ENCODE measurements at regions not wholly inside any gene's neighbourhood (a gene's known extent, or its start where the extent isn't known, plus 50 kb on each side); places are given as distances from the start of the nearest gene placed in this dataset.
"Not testable (repeated sequence)": the region's sequence is repeated elsewhere in the genome, so short reads cannot be mapped to it uniquely, and the experiment has no call there.

- Mint-ChIP-seq H3K9me3 (ENCODE audit: low read depth) (no peaks in the 10 kb centered on the region), H3K4me1 (ENCODE audit: low read depth) (peaks cover 1% of the 10 kb centered on the region), H3K27ac (no peak overlapping the region), H3K36me3 (ENCODE audit: insufficient read depth) (no peaks in the 10 kb centered on the region), H3K27me3 (no peaks in the 10 kb centered on the region), H3K4me3 (ENCODE audit: low read depth) (no peak overlapping the region)
- DNase-seq (ENCODE audit: low spot score, unreplicated experiment), result no peak
- no peak for TF ChIP-seq CTCF (IDR thresholded peaks at IDR 0.05; ENCODE audit: unreplicated experiment)
These were observed 256.2 kb downstream of the TAFA4 start for GRCh38 chr3:68676136-68676535.

DNA sequence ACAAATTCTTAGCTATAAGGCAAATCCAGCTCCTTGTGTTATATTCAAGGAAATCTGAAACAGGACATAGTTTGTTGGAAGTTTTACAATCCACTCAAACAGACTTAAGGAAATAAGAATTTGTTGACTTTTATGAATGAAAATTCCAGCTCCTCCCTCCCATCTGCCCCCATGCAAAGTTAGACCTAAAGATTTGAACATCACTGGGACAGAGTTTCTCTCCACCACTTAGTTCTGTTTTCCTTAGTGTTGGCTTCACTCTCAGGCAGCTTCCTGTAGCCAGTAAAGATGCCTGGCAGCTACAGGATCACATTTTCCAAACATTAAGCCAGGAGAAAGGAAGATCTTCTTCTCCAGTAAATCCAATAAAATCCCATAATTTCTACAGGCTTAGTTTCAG is 265.0 kb downstream of the TAFA4 start:
- no peaks in the 10 kb centered on the region for H3K4me1 Mint-ChIP-seq (ENCODE audit: low read depth)
- H3K27ac Mint-ChIP-seq, result no peak overlapping the region
- H3K9me3 Mint-ChIP-seq (ENCODE audit: low read depth), result no peaks in the 10 kb centered on the region
- TF ChIP-seq CTCF (IDR thresholded peaks at IDR 0.05; ENCODE audit: unreplicated experiment), result no peak
- no peak for DNase-seq (ENCODE audit: low spot score, unreplicated experiment)
- H3K4me3 Mint-ChIP-seq (ENCODE audit: low read depth), result no peak overlapping the region
- no peaks in the 10 kb centered on the region for H3K27me3 Mint-ChIP-seq
- no peaks in the 10 kb centered on the region for H3K36me3 Mint-ChIP-seq (ENCODE audit: insufficient read depth)

- Mint-ChIP-seq H3K27me3 (no peaks in the 10 kb centered on the region), H3K36me3 (ENCODE audit: insufficient read depth) (no peaks in the 10 kb centered on the region), H3K9me3 (ENCODE audit: low read depth) (no peaks in the 10 kb centered on the region), H3K4me3 (ENCODE audit: low read depth) (no peak overlapping the region), H3K4me1 (ENCODE audit: low read depth) (no peaks in the 10 kb centered on the region), H3K27ac (no peak overlapping the region)
- no peak for TF ChIP-seq CTCF (IDR thresholded peaks at IDR 0.05; ENCODE audit: unreplicated experiment)
- DNase-seq (ENCODE audit: low spot score, unreplicated experiment), result no peak
These were observed 265.8 kb downstream of the TAFA4 start for GRCh38 chr3:68666429-68667136.

- H3K4me3 Mint-ChIP-seq (ENCODE audit: low read depth), result no peak overlapping the region
- no peaks in the 10 kb centered on the region for H3K36me3 Mint-ChIP-seq (ENCODE audit: insufficient read depth)
- no peaks in the 10 kb centered on the region for H3K27me3 Mint-ChIP-seq
- H3K9me3 Mint-ChIP-seq (ENCODE audit: low read depth), result no peaks in the 10 kb centered on the region
- no peak overlapping the region for H3K27ac Mint-ChIP-seq
- no peak for DNase-seq (ENCODE audit: low spot score, unreplicated experiment)
- no peak for TF ChIP-seq CTCF (IDR thresholded peaks at IDR 0.05; ENCODE audit: unreplicated experiment)
- H3K4me1 Mint-ChIP-seq (ENCODE audit: low read depth), result no peaks in the 10 kb centered on the region
These were observed 268.1 kb downstream of the TAFA4 start for GRCh38 chr3:68664276-68664675.

GRCh38 chr3:68662176-68662575 is 270.2 kb downstream of the TAFA4 start:
- DNase-seq (ENCODE audit: low spot score, unreplicated experiment), result no peak
- no peak overlapping the region for H3K27ac Mint-ChIP-seq
- no peak overlapping the region for H3K4me3 Mint-ChIP-seq (ENCODE audit: low read depth)
- H3K27me3 Mint-ChIP-seq, result no peaks in the 10 kb centered on the region
- H3K4me1 Mint-ChIP-seq (ENCODE audit: low read depth), result no peaks in the 10 kb centered on the region
- no peak for TF ChIP-seq CTCF (IDR thresholded peaks at IDR 0.05; ENCODE audit: unreplicated experiment)
- no peaks in the 10 kb centered on the region for H3K36me3 Mint-ChIP-seq (ENCODE audit: insufficient read depth)
- H3K9me3 Mint-ChIP-seq (ENCODE audit: low read depth), result no peaks in the 10 kb centered on the region

GRCh38 chr3:68650657-68651056 is 281.7 kb downstream of the TAFA4 start:
- not testable (repeated sequence) for DNase-seq (ENCODE audit: low spot score, unreplicated experiment); H3K36me3 Mint-ChIP-seq (ENCODE audit: insufficient read depth); H3K9me3 Mint-ChIP-seq (ENCODE audit: low read depth); H3K4me1 Mint-ChIP-seq (ENCODE audit: low read depth); H3K27ac Mint-ChIP-seq; H3K27me3 Mint-ChIP-seq; H3K4me3 Mint-ChIP-seq (ENCODE audit: low read depth)
